Calu3 (cell line): ENCODE measurements at regions not wholly inside any gene's neighbourhood (a gene's known extent, or its start where the extent isn't known, plus 50 kb on each side); places are given as distances from the start of the nearest gene placed in this dataset.

ENCODE experiments used
- BruUV-seq: library from RNA; stranded (reverse); fragments of 400-500 nt; replicated peaks from 2 replicates; lab custom pipeline; 2021; lab: Mats Ljungman, UMichigan
- CTCF ChIA-PET: fragments of 300-600 bp; sonication (Branson Sonifier 250); formaldehyde crosslinking; loops from one replicate; lab custom pipeline; 2022; ENCODE audit warnings: antibody characterized with exemption; lab: Charles Lee
- DNase-seq: peaks from one replicate; pipeline ENCODE4 v3.0.0; 2022
- H3K27ac Mint-ChIP-seq: one replicate; pipeline ENCODE4 v1.8.0; 2022; ENCODE audit warnings: mixed read lengths; ENCODE audit not compliant: unreplicated experiment
- H3K27me3 Mint-ChIP-seq: one replicate; pipeline ENCODE4 v1.8.0; 2022; ENCODE audit warnings: mixed read lengths; ENCODE audit not compliant: unreplicated experiment
- H3K36me3 Mint-ChIP-seq: one replicate; pipeline ENCODE4 v1.8.0; 2022; ENCODE audit warnings: mild to moderate bottlenecking, moderate library complexity, mixed read lengths; ENCODE audit not compliant: insufficient read depth, unreplicated experiment
- H3K4me1 Mint-ChIP-seq: one replicate; pipeline ENCODE4 v1.8.0; 2022; ENCODE audit warnings: mild to moderate bottlenecking, low read depth, mixed read lengths; ENCODE audit not compliant: unreplicated experiment
- H3K4me3 Mint-ChIP-seq: one replicate; pipeline ENCODE4 v1.8.0; 2022; ENCODE audit warnings: mild to moderate bottlenecking, low read depth, moderate library complexity, mixed read lengths; ENCODE audit not compliant: unreplicated experiment
- H3K9me3 Mint-ChIP-seq: one replicate; pipeline ENCODE4 v1.8.0; 2022; ENCODE audit warnings: low read depth, mixed read lengths; ENCODE audit not compliant: unreplicated experiment
- intact Hi-C: fragments of 100-400 bp; cut with micrococcal nuclease; formaldehyde crosslinking; loops from one replicate; pipeline ENCODE4 v1.10.0; 2022; ENCODE audit not compliant: unreplicated experiment
- TF ChIP-seq, protein P1 (sequence below): fragments of 200-600 bp; IDR thresholded peaks from one replicate; pipeline ENCODE4 v1.8.0; 2022; ENCODE audit warnings: antibody characterized with exemption; ENCODE audit not compliant: unreplicated experiment

GRCh38 chr4:73001885-73002284 lies 67.6 kb downstream of the COX18 start:
- intact Hi-C loops = no loop called here
- BruUV-seq = no TSS peak

GRCh38 chr4:72997409-72997808 lies 72.1 kb downstream of the COX18 start:
- Mint-ChIP-seq H3K4me3 (no peak overlapping the region), H3K27ac (no peak overlapping the region), H3K4me1 (no peaks in the 10 kb centered on the region), H3K36me3 (no peaks in the 10 kb centered on the region), H3K9me3 (no peaks in the 10 kb centered on the region), H3K27me3 (peaks cover 16% of the 10 kb centered on the region)
- DNase-seq = peak; percentile 3
- intact Hi-C loops = no loop called here
- CTCF ChIA-PET = no interaction called here
- no TSS peak for BruUV-seq
- TF ChIP-seq, protein P1, sequence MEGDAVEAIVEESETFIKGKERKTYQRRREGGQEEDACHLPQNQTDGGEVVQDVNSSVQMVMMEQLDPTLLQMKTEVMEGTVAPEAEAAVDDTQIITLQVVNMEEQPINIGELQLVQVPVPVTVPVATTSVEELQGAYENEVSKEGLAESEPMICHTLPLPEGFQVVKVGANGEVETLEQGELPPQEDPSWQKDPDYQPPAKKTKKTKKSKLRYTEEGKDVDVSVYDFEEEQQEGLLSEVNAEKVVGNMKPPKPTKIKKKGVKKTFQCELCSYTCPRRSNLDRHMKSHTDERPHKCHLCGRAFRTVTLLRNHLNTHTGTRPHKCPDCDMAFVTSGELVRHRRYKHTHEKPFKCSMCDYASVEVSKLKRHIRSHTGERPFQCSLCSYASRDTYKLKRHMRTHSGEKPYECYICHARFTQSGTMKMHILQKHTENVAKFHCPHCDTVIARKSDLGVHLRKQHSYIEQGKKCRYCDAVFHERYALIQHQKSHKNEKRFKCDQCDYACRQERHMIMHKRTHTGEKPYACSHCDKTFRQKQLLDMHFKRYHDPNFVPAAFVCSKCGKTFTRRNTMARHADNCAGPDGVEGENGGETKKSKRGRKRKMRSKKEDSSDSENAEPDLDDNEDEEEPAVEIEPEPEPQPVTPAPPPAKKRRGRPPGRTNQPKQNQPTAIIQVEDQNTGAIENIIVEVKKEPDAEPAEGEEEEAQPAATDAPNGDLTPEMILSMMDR = no peak

More at GRCh38 chr4:73001885-73002284, 67.6 kb downstream of the COX18 start:
- no peaks in the 10 kb centered on the region for H3K9me3 Mint-ChIP-seq
- H3K27me3 Mint-ChIP-seq = peaks cover 14% of the 10 kb centered on the region
- H3K4me3 Mint-ChIP-seq = no peak overlapping the region
- DNase-seq = no peak
- CTCF ChIA-PET = no interaction called here
- H3K36me3 Mint-ChIP-seq = no peaks in the 10 kb centered on the region
- TF ChIP-seq, protein P1 = no peak
- no peak overlapping the region for H3K27ac Mint-ChIP-seq
- no peaks in the 10 kb centered on the region for H3K4me1 Mint-ChIP-seq

DNA sequence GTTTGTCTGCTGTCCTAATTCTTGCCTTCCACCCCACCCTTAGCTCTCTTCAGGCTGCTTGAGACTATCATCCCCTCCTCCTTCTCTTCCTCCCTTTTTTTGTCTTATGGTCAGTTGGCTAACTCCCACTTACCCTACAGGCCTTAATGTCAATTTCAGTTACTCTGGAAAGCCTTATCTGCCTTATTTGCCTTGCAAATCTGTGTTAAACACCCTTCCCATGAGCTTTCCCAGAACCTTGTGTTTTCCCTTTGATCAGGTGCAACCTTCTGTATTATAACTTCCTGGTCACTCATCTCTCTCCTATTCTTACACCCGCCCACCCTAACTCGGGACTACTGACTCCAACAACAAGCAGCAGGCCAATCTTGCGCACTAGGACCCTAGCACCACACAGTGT lies 74.8 kb downstream of the COX18 start:
- DNase-seq = no peak
- CTCF ChIA-PET = no interaction called here
- no peak overlapping the region for H3K4me3 Mint-ChIP-seq
- H3K27ac Mint-ChIP-seq = no peak overlapping the region
- TF ChIP-seq, protein P1 = no peak
- no peaks in the 10 kb centered on the region for H3K36me3 Mint-ChIP-seq
- no peaks in the 10 kb centered on the region for H3K4me1 Mint-ChIP-seq
- no TSS peak for BruUV-seq
- intact Hi-C loops = no loop called here
- peaks cover 16% of the 10 kb centered on the region for H3K27me3 Mint-ChIP-seq
- no peaks in the 10 kb centered on the region for H3K9me3 Mint-ChIP-seq

DNA sequence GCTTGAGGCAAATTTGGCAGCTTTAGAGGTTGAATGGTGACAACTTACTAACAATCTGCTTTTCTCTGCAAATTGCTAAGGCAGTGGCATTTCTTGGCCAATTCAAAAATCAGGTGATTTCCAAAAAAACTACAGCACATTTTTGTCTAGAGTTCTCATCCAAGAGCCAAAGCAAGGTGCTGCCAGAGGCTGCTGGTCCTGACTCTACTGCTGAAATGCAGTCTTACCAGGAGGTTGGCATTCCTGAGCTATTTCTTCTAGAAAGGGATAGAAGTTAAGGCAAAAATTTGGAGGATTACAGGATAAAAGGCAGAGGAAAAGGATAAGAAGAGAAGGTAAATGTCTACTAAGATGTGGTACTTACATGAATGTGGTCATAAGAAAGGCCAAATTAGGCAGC lies 75.6 kb downstream of the COX18 start:
- Mint-ChIP-seq H3K27me3 (peaks cover 16% of the 10 kb centered on the region), H3K27ac (no peak overlapping the region), H3K4me1 (no peaks in the 10 kb centered on the region), H3K36me3 (no peaks in the 10 kb centered on the region), H3K4me3 (no peak overlapping the region), H3K9me3 (no peaks in the 10 kb centered on the region)
- BruUV-seq = no TSS peak
- TF ChIP-seq, protein P1 = no peak
- DNase-seq = no peak
- intact Hi-C loops = no loop called here
- CTCF ChIA-PET = no interaction called here
